ENCODE measurements at regions not wholly inside any gene's neighbourhood (a gene's known extent, or its start where the extent isn't known, plus 50 kb on each side); places are given as distances from the start of the nearest gene placed in this dataset.

- DNase-seq, result peak; percentile 39
These were observed 110.3 kb upstream of the KIT start for GRCh38 chr4:54547299-54548097.

GRCh38 chr4:54548098-54548620 lies 109.6 kb upstream of the KIT start:
- DNase-seq, result no peak

GRCh38 chr4:54548831-54549460 lies 108.8 kb upstream of the KIT start:
- no peak for DNase-seq

GRCh38 chr4:54550395-54551171 lies 107.2 kb upstream of the KIT start:
- DNase-seq, result no peak

- no peak for DNase-seq
These were observed 104.8 kb upstream of the KIT start for GRCh38 chr4:54553001-54553400.

- DNase-seq, result no peak
These were observed 103.3 kb upstream of the KIT start for GRCh38 chr4:54554339-54554990.

GRCh38 chr4:54556051-54556450 lies 101.7 kb upstream of the KIT start:
- DNase-seq, result no peak

GRCh38 chr4:54556587-54556986 lies 101.2 kb upstream of the KIT start:
- no peak for DNase-seq

GRCh38 chr4:54558889-54559677 lies 98.7 kb upstream of the KIT start:
- DNase-seq, result no peak

GRCh38 chr4:54560513-54560912 lies 97.2 kb upstream of the KIT start:
- no peak for DNase-seq

GRCh38 chr4:54561940-54562339 lies 95.8 kb upstream of the KIT start:
- DNase-seq, result no peak

- peak; percentile 56 for DNase-seq
These were observed 91.1 kb upstream of the KIT start for GRCh38 chr4:54566608-54567007.

GRCh38 chr4:54567327-54567726 lies 90.4 kb upstream of the KIT start:
- no peak for DNase-seq

GRCh38 chr4:54568184-54568583 lies 89.6 kb upstream of the KIT start:
- DNase-seq, result no peak

GRCh38 chr4:54570822-54571221 lies 86.9 kb upstream of the KIT start:
- DNase-seq, result no peak

GRCh38 chr4:54571293-54572151 lies 86.2 kb upstream of the KIT start:
- DNase-seq, result no peak

- DNase-seq, result no peak
These were observed 85.6 kb upstream of the KIT start for GRCh38 chr4:54572152-54572542.

- DNase-seq, result no peak
These were observed 83.3 kb upstream of the KIT start for GRCh38 chr4:54574500-54574899.

- no peak for DNase-seq
These were observed 81.8 kb upstream of the KIT start for GRCh38 chr4:54575919-54576318.

GRCh38 chr4:54581807-54582206 lies 76.0 kb upstream of the KIT start:
- DNase-seq, result no peak

- DNase-seq, result no peak
These were observed 72.3 kb upstream of the KIT start for GRCh38 chr4:54585321-54586000.
